HG03095 (cell line): ENCODE measurements at regions not wholly inside any gene's neighbourhood (a gene's known extent, or its start where the extent isn't known, plus 50 kb on each side); places are given as distances from the start of the nearest gene placed in this dataset.
"Not testable (repeated sequence)": the region's sequence is repeated elsewhere in the genome, so short reads cannot be mapped to it uniquely, and the experiment has no call there.

Source experiments
- ATAC-seq: cut with Tn5 transposase; IDR thresholded peaks from one replicate; pipeline ENCODE4 v1.9.1; 2021; ENCODE audit warnings: moderate library complexity; ENCODE audit not compliant: unreplicated experiment

DNA sequence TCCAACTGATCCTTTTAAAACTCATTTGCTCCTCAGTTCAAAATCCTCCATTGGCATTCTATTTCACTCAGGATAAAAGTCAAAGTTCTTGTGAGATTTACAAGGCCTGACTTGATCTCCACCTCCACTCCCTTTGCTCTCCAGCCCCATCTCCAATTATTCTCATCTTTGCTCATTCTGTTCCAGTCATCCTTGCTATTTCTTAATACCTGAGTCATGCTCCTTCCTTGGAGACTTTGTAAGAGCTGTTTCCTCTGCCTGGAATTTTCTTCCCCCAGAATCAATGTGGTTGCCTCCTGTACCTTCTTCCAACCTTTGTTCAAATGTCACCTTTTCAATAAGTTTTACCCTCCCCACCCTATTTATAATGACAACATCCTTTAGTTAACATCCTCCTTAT, 373.5 kb downstream of the HTR1B start:
- no peak for ATAC-seq

DNA sequence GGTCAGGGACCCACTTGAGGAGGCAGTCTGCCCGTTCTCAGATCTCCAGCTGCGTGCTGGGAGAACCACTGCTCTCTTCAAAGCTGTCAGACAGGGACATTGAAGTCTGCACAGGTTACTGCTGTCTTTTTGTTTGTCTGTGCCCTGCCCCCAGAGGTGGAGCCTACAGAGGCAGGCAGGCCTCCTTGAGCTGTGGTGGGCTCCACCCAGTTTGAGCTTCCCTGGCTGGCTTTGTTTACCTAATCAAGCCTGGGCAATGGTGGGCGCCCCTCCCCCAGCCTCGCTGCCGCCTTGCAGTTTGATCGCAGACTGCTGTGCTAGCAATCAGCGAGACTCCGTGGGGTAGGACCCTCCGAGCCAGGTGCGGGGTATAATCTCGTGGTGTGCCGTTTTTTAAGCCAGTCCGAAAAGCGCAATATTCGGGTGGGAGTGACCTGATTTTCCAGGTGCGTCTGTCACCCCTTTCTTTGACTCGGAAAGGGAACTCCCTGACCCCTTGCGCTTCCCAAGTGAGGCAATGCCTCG, 375.4 kb downstream of the HTR1B start:
- ATAC-seq: not testable (repeated sequence)

DNA sequence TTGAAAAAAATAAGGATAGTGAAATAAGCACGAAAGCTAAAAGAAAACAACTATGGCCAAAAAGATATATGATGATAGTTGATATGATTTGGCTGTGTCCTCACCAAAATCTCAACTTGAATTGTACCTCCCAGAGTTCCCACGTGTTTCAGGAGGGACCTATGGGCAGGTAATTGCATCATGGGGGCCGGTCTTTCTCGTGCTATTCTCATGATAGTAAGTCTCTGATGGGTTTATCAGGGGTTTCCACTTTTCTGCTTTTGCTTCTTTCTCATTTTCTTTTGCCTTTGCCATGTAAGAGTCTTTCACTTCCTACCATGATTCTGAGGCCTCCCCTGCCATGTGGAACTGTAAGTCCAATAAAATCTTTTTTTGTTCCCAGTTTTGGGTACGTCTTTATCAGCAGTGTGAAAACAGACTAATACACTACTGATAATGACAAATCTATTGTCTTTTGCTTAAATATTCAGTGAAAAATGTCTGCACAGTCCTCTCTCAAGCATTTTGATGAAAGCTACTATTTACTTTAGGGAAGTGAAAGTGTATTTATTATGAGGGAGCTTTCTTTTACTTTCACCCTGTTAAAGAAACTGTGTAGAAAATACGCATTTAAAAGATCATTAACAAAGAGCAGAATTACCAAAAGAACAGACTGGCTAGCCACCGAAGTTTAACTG, 389.1 kb downstream of the HTR1B start:
- no peak for ATAC-seq

GRCh38 chr6:77073410-77073760, 389.9 kb downstream of the HTR1B start:
- ATAC-seq: no peak

DNA sequence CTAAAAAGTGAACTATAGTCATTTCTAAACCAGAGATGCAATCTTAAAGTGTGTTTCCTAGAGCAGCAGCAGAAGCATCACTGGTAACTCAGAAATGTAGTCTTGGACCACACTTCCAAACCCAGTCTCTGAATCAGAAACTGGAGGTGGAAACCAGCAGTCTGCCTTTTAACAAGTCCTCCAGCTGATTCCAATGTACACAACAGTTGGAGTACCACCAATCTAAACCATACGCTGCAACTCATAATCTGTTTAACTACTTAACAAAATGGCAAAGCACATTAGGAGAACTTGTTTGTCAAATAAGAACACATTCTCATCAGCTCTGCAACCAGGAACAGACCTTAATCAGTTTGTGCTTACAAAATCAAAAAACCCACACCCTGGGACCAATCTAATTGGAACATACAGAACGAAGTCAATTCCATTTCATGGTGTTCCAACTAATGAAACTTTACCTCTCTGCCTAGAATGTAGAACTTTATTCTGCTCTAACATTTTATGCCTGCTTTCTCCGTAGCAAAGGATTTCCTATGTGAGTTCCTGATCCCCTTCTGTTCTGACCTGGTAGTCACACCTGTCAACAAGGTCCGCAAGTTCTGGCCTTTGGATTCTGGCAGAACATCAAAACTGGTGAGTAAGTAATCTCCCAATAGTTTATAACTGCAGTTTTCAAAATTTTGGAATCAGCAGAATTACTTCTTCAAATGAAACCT, 390.4 kb downstream of the HTR1B start:
- no peak for ATAC-seq

GRCh38 chr6:77063494-77063893, 399.8 kb downstream of the HTR1B start:
- no peak for ATAC-seq

DNA sequence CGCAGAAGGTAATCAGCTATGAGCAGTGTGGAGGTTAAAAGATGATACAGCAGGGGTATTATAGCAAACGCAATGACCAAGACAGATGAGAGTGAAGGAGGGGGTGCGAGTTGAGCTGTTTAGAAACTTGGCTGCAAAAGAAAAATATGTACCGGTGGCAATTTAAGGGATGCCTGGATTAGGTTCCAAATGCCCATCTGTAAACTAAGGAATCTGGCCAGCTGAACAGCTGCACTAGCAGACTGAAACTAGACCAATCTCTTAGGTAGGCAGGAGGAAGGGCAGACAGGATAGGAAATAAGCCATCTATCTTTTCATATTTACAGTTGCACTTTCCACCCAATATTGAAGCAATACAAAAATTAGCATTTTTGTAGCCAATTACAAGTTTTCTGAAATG, 407.6 kb downstream of the HTR1B start:
- no peak for ATAC-seq

GRCh38 chr6:77040568-77041195, 422.6 kb downstream of the HTR1B start:
- ATAC-seq: no peak

- ATAC-seq: no peak
Observed at GRCh38 chr6:77038807-77039206, 424.5 kb downstream of the HTR1B start.

DNA sequence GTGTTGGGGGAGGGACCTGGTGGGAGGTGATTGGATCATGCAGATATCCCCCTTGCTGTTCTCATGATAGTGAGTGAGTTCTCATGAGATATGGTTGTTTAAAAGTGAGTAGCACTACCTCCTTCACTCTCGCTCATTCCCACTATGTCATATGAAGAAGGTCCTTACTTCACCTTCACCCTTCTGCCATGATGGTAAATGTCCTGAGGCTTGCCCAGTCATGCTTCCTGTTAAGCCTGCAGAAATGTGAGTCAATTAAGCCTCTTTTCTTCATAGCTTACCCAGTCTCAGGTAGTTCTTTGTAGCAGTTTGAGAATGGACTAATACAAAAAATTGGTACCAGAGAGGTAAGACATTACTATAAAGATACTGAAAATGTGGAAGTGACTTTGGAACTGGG, 425.9 kb downstream of the HTR1B start:
- ATAC-seq: no peak

DNA sequence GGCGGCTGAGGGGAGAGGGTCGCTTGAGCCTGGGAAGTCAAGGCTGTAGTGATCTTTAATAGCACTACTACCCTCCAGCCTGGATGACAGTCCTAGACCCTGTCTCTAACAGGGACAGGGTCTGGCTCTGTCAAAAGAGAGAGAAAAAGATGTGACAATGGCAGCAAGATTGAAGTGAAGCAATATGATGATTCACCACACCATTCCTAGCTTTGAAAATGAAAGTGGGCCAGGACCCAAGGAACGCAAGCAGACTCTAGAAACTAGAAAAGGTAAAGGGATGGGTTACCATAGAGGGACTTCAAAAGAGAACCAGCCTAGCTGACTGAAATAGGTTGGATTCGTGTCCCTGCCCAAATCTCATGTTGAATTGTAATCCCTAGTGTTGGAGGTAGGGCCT, 426.9 kb downstream of the HTR1B start:
- no peak for ATAC-seq

- ATAC-seq: no peak
Observed at GRCh38 chr6:77034161-77034560, 429.1 kb downstream of the HTR1B start.

DNA sequence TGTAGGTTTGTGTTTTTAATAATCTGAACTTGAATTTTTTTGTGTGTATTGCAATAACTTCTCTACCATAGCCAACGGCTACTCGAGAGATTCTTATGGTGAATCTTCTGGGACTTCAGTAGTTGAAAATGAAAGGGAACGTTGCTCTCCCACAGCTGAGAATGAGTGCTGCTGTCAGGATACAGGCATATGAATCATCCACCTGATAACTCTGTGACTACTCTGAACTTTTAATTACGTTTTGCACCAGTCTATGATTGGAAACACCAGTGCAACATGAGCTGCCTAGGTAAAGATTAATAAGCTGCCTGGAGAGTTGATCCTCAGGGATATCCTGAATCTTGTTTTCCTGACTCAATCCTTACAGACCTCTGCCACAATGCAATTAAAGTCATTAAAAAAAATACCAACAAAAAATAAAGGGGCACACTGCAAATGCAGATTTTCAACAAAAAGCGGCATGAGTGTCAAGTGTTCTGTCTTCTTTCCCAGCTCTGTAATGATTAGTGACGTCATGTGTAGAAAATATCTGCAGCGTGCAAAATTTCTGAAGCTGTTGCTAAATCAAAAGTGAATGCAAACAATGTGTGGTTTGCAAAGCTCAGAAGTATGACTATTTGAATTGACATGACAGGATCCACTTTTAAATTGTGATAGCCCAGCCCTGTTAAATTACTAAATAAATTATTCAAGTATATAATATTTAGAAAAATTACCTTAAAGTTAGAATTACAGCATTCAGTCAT, 432.2 kb downstream of the HTR1B start:
- no peak for ATAC-seq

GRCh38 chr6:77026341-77026740, 436.9 kb downstream of the HTR1B start:
- no peak for ATAC-seq

DNA sequence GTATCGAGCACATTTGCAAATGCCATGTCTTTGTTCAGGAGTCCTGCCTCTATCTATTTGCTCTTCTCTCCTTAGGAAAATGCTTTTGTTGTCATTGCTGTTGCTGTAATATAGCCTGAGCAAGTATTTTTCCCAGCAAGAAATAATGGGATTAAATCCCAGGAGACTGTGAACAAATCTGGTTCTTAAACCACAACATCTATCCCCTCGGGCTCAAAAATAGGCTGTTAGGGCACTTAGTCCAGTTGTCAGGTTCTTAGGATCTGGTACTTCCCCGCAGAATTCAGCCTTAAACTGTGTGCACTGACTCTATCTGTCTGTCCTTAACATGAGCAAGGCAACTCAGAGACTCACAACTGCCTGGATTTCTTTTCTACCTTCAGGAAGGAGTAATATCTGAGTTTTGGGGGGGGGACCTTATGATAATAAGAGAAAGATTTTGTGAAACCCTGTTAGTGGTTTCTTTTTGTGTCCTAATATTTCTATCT, 437.5 kb downstream of the HTR1B start:
- ATAC-seq: no peak

GRCh38 chr6:77021778-77022177, 441.5 kb downstream of the HTR1B start:
- no peak for ATAC-seq

DNA sequence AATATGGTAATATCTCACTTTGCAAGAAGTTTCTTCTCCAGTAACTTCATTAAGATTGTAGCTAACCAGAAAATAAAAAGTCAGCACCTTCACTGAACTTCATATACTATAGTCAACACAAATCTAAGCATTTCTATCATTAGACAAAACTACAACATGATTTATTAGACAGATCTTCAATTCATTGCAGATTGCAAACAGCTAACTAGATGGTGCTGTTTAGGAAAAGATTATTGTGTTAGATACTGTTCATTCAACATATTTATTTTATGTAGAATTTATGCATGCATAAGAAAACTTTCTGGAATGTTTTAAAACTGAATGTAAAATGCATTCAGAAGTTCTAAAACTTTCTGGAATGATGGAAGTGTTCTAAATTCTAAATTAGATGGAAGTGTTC, 442.1 kb downstream of the HTR1B start:
- no peak for ATAC-seq

- ATAC-seq: no peak
Observed at GRCh38 chr6:77019081-77019480, 444.2 kb downstream of the HTR1B start.

GRCh38 chr6:77017537-77017936, 445.8 kb downstream of the HTR1B start:
- ATAC-seq: no peak

GRCh38 chr6:77015350-77015749, 447.9 kb downstream of the HTR1B start:
- ATAC-seq: no peak

DNA sequence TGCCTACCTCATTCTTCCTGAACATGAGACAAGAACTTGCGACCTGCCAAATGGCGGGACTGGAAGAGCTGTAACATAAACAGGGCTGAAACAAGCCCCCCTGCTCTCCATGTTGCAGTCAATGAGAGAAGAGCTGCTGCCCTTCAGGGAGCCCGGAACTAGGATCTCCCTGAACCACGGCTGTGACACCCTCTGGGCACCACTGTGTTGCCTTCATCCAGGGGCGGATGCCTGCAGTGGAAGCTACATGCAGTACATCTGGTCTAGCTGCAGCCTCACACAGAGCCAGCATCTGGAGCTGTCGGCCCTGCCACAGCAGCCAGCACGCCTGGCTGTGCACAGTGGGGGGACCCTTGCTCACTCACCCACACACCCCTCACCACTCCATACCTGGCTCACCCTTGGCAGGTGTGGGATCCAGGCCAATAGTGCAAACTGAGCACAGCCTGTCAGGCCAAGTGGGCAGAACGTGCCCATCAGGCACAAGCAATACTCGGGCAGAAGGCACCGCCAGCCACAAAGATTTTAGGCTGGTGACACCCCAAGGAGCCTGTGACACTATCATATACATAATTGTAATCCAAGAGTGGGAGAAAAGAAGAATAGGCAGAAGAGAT, 451.3 kb downstream of the HTR1B start:
- no peak for ATAC-seq
